ENCODE measurements at regions not wholly inside any gene's neighbourhood (a gene's known extent, or its start where the extent isn't known, plus 50 kb on each side); places are given as distances from the start of the nearest gene placed in this dataset.

DNA sequence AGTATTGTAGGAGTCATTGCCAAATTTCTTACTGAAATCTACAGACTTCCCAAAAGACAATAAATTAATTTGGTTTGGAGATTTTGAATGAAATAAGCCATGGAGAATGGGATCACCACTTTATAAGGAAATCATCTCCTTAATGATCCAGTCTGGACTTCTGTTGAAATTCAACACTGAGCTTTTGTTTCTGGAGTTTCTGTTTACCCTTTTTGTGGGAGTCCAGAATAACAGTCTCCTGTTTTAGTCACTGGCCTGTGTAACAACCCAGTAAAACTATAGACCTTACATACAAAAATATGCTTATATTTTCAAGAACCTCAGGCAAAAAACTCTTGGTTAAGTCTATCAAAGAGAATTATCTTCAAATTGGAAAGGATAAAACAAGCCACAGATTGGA, 321.7 kb upstream of the PLET1 start:
- TF ChIP-seq YY1 (IDR thresholded peaks at IDR 0.05; ENCODE audit: extremely low read depth, insufficient replicate concordance, low read depth, low read length) (no peak), EGR1 (IDR thresholded peaks at IDR 0.05; ENCODE audit: low read depth) (no peak), POLR2A (IDR thresholded peaks at IDR 0.05; ENCODE audit: borderline replicate concordance, extremely low read depth, insufficient read depth, insufficient read length) (no peak), TCF7L2 (IDR thresholded peaks at IDR 0.05; ENCODE audit: borderline replicate concordance, extremely low read depth, insufficient read depth, insufficient read length) (no peak), SP1 (IDR thresholded peaks at IDR 0.05; ENCODE audit: low read depth) (no peak), EZH2 (IDR thresholded peaks at IDR 0.05) (no peak), POLR2AphosphoS5 (IDR thresholded peaks at IDR 0.05; ENCODE audit: low read depth, low read length) (no peak), JUND (IDR thresholded peaks at IDR 0.05) (no peak), FOSL1 (IDR thresholded peaks at IDR 0.05; ENCODE audit: low read depth) (no peak)
- TF ChIP-seq, protein P1, sequence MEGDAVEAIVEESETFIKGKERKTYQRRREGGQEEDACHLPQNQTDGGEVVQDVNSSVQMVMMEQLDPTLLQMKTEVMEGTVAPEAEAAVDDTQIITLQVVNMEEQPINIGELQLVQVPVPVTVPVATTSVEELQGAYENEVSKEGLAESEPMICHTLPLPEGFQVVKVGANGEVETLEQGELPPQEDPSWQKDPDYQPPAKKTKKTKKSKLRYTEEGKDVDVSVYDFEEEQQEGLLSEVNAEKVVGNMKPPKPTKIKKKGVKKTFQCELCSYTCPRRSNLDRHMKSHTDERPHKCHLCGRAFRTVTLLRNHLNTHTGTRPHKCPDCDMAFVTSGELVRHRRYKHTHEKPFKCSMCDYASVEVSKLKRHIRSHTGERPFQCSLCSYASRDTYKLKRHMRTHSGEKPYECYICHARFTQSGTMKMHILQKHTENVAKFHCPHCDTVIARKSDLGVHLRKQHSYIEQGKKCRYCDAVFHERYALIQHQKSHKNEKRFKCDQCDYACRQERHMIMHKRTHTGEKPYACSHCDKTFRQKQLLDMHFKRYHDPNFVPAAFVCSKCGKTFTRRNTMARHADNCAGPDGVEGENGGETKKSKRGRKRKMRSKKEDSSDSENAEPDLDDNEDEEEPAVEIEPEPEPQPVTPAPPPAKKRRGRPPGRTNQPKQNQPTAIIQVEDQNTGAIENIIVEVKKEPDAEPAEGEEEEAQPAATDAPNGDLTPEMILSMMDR (IDR thresholded peaks at IDR 0.05 in 2 of 3, conservative IDR thresholded peaks at IDR 0.05 in 1 of 3; ENCODE audit: borderline replicate concordance in 1 of 3, insufficient read depth in 1 of 3, low read depth in 2 of 3, low read length in 2 of 3): no peak
- TF ChIP-seq, protein P2, sequence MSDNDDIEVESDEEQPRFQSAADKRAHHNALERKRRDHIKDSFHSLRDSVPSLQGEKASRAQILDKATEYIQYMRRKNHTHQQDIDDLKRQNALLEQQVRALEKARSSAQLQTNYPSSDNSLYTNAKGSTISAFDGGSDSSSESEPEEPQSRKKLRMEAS (IDR thresholded peaks at IDR 0.05): no peak
- TF ChIP-seq, protein P3, sequence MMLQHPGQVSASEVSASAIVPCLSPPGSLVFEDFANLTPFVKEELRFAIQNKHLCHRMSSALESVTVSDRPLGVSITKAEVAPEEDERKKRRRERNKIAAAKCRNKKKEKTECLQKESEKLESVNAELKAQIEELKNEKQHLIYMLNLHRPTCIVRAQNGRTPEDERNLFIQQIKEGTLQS (IDR thresholded peaks at IDR 0.05): no peak

Measured in HCT116 (cell line).